C4-2B (cell line): ENCODE measurements at regions not wholly inside any gene's neighbourhood (a gene's known extent, or its start where the extent isn't known, plus 50 kb on each side); places are given as distances from the start of the nearest gene placed in this dataset.

Experiments used
- CTCF ChIP-seq: fragments of 450-650 bp; conservative IDR thresholded peaks from 2 replicates; pipeline ENCODE4 v1.5.1; 2017; ENCODE audit warnings: mild to moderate bottlenecking
- ZFX ChIP-seq: fragments of 450-650 bp; IDR thresholded peaks from 2 replicates; pipeline ENCODE4 v1.6.1; 2017

GRCh38 chr7:118478236-118478635, 253.7 kb downstream of the ANKRD7 start:
- TF ChIP-seq CTCF (no peak), ZFX (no peak)
